Caco-2 (cell line): ENCODE measurements at regions not wholly inside any gene's neighbourhood (a gene's known extent, or its start where the extent isn't known, plus 50 kb on each side); places are given as distances from the start of the nearest gene placed in this dataset.

Experiments used
- BruUV-seq: library from RNA; stranded (reverse); fragments of 400-500 nt; replicated peaks from 2 replicates; lab custom pipeline; 2021; lab: Mats Ljungman, UMichigan
- CTCF ChIA-PET: fragments of 300-600 bp; sonication (Branson Sonifier 250); formaldehyde crosslinking; loops from one replicate; lab custom pipeline; 2022; ENCODE audit warnings: antibody characterized with exemption; lab: Charles Lee
- POLR2A ChIA-PET: fragments of 300-600 bp; sonication (Branson Sonifier 250); formaldehyde crosslinking; loops from one replicate; lab custom pipeline; 2022; ENCODE audit warnings: antibody characterized with exemption; lab: Charles Lee
- DNase-seq, 2 experiments: peaks; one replicate each; pipeline versions ENCODE4 v3.0.0 to v3.0.0-alpha.2; 2020 to 2022
- H3K27me3 ChIP-seq: replicated peaks from 2 replicates; pipeline ENCODE4 v1.6.0; 2011; ENCODE audit warnings: low read length; ENCODE audit not compliant: control insufficient read depth, insufficient read depth
- H3K36me3 ChIP-seq: 2 replicates; pipeline ENCODE4 v1.5.1; 2011; ENCODE audit warnings: low read length; ENCODE audit not compliant: control insufficient read depth, insufficient read depth
- H3K4me1 ChIP-seq: fragments of 250-450 bp; sonication (Bioruptor Pico); 2 replicates; pipeline ENCODE4 v1.5.1; 2020; ENCODE audit warnings: mild to moderate bottlenecking
- H3K4me3 ChIP-seq: 2 replicates; pipeline ENCODE4 v1.5.1; 2011; ENCODE audit warnings: low read depth, mild to moderate bottlenecking, control low read depth, low read length
- H3K9me3 ChIP-seq: fragments of 250-450 bp; sonication (Bioruptor Pico); 2 replicates; pipeline ENCODE4 v1.5.1; 2020; ENCODE audit warnings: mild to moderate bottlenecking, moderate library complexity
- H3K27ac Mint-ChIP-seq: one replicate; pipeline ENCODE4 v1.8.0; 2022; ENCODE audit warnings: mixed read lengths; ENCODE audit not compliant: unreplicated experiment
- H3K27me3 Mint-ChIP-seq: one replicate; pipeline ENCODE4 v1.8.0; 2022; ENCODE audit warnings: mixed read lengths; ENCODE audit not compliant: insufficient read depth, unreplicated experiment
- H3K36me3 Mint-ChIP-seq: one replicate; pipeline ENCODE4 v1.8.0; 2022; ENCODE audit warnings: mild to moderate bottlenecking, mixed read lengths; ENCODE audit not compliant: insufficient read depth, unreplicated experiment
- H3K4me1 Mint-ChIP-seq: one replicate; pipeline ENCODE4 v1.8.0; 2022; ENCODE audit warnings: low read depth, mixed read lengths; ENCODE audit not compliant: unreplicated experiment
- H3K4me3 Mint-ChIP-seq: one replicate; pipeline ENCODE4 v1.8.0; 2022; ENCODE audit warnings: mild to moderate bottlenecking, moderate library complexity, mixed read lengths; ENCODE audit not compliant: unreplicated experiment
- H3K9me3 Mint-ChIP-seq: one replicate; pipeline ENCODE4 v1.8.0; 2022; ENCODE audit warnings: mixed read lengths; ENCODE audit not compliant: unreplicated experiment
- intact Hi-C: fragments of 100-400 bp; cut with micrococcal nuclease; formaldehyde crosslinking; loops from one replicate; pipeline ENCODE4 v1.10.0; 2022; ENCODE audit not compliant: unreplicated experiment
- TF ChIP-seq, protein P1 (sequence below), 2 experiments: fragments of 200-600 bp in 1 of 2; IDR thresholded peaks; 1 replicate in 1 of 2; 2 replicates in 1 of 2; pipeline versions ENCODE4 v1.5.1 to v1.8.0; 2011 to 2022; ENCODE audit warnings: antibody characterized with exemption in 1 of 2, control low read depth in 1 of 2, inconsistent platforms in 1 of 2, low read depth in 1 of 2, low read length in 1 of 2, mild to moderate bottlenecking in 1 of 2, moderate library complexity in 1 of 2; ENCODE audit not compliant: insufficient read depth in 1 of 2, severe bottlenecking in 1 of 2, unreplicated experiment in 1 of 2

DNA sequence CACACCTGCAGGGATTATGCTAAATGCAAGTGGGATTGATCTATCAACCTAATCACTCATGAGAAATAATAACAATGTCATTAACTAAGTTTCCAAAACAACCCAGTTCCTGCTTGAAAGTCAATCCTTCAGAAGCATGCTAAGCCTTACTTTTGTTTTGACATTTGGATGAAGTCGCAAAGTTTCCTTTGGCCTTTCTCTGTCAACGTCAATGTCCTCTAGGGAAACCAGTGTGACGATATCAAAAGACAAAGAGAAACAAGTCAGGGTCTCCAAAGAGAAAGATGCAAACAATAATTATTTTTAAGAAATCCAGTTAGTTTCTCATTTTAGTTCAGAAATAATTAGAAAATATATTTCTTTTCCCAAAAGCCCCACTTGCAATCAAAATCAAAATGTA, 86.7 kb upstream of the SRD5A3 start:
- intact Hi-C loops, result no loop called here
- TF ChIP-seq, protein P1, sequence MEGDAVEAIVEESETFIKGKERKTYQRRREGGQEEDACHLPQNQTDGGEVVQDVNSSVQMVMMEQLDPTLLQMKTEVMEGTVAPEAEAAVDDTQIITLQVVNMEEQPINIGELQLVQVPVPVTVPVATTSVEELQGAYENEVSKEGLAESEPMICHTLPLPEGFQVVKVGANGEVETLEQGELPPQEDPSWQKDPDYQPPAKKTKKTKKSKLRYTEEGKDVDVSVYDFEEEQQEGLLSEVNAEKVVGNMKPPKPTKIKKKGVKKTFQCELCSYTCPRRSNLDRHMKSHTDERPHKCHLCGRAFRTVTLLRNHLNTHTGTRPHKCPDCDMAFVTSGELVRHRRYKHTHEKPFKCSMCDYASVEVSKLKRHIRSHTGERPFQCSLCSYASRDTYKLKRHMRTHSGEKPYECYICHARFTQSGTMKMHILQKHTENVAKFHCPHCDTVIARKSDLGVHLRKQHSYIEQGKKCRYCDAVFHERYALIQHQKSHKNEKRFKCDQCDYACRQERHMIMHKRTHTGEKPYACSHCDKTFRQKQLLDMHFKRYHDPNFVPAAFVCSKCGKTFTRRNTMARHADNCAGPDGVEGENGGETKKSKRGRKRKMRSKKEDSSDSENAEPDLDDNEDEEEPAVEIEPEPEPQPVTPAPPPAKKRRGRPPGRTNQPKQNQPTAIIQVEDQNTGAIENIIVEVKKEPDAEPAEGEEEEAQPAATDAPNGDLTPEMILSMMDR (IDR thresholded peaks at IDR 0.05; ENCODE audit: insufficient read depth in 1 of 2, low read depth in 1 of 2, low read length in 1 of 2, severe bottlenecking in 1 of 2, unreplicated experiment in 1 of 2), result no peak
- H3K27ac Mint-ChIP-seq, result no peak overlapping the region
- Histone ChIP-seq H3K4me3 (no peak overlapping the region), H3K9me3 (no peaks in the 10 kb centered on the region), H3K36me3 (no peaks in the 10 kb centered on the region), H3K27me3 (no peaks in the 10 kb centered on the region; the same call in 1 of the 2 replicates), H3K4me1 (no peaks in the 10 kb centered on the region)
- peaks cover 5% of the 10 kb centered on the region for H3K27me3 Mint-ChIP-seq
- DNase-seq, result no peak
- no peak overlapping the region for H3K4me3 Mint-ChIP-seq
- ChIA-PET CTCF (interaction anchor here (0.6 kb wide), 1 partner anchor 408 kb away, joined by 4 read pairs; no protein-coding TSS in a partner anchor), POLR2A (no interaction called here)
- H3K4me1 Mint-ChIP-seq, result no peaks in the 10 kb centered on the region
- H3K9me3 Mint-ChIP-seq, result no peaks in the 10 kb centered on the region
- no TSS peak for BruUV-seq
- H3K36me3 Mint-ChIP-seq, result no peaks in the 10 kb centered on the region

DNA sequence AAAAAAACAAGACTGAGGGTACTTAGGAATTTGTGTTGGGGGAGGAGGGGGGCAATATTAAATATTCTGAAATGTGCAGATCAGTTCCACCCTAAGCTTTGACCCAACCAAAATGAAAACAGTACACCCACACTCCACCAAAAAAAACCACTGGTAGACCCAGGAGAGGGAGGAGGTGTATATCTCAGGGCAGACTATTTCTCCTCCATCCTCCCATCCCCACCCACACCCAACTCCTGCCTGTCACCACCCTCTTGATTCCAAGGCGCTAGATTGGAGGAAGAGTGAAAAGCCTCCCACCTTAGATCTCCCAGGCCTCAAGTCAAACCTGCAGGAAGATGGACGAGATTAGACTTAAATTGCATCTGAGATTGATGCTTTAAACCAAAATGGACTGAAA, 76.6 kb upstream of the SRD5A3 start:
- Mint-ChIP-seq H3K27ac (no peak overlapping the region), H3K9me3 (no peaks in the 10 kb centered on the region), H3K4me3 (no peak overlapping the region), H3K4me1 (no peaks in the 10 kb centered on the region), H3K27me3 (peaks cover 22% of the 10 kb centered on the region), H3K36me3 (no peaks in the 10 kb centered on the region)
- no peak overlapping the region for H3K4me3 ChIP-seq
- no peaks in the 10 kb centered on the region for H3K9me3 ChIP-seq
- DNase-seq, result no peak
- H3K27me3 ChIP-seq, result no peaks in the 10 kb centered on the region
- H3K36me3 ChIP-seq, result no peaks in the 10 kb centered on the region
- ChIA-PET CTCF (no interaction called here), POLR2A (no interaction called here)
- BruUV-seq, result no TSS peak
- no peaks in the 10 kb centered on the region for H3K4me1 ChIP-seq
- intact Hi-C loops, result no loop called here
- TF ChIP-seq, protein P1 (IDR thresholded peaks at IDR 0.05; ENCODE audit: insufficient read depth in 1 of 2, low read depth in 1 of 2, low read length in 1 of 2, severe bottlenecking in 1 of 2, unreplicated experiment in 1 of 2), result no peak

DNA sequence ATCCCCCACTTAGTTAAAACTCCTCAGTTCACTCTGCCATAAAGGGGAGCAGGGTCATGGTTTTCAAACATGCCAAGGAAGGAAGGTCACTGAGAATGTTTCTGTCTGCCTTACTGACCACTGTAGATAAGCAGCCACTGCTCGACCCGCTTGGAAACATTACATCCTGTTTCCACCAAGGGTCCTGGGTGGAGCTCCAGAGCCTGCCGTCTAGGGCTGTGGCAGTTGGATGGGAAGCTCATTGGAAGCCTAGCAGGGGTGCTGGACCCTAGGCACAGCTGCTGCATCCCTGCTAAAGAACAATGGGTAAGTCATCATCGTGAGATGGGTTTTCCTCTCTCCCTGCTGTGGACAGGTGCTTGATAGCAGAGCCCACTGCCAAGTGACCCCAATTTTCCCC, 76.0 kb upstream of the SRD5A3 start:
- POLR2A ChIA-PET, result no interaction called here
- BruUV-seq, result no TSS peak

More for the DNA sequence above, 76.0 kb upstream of the SRD5A3 start:
- H3K4me3 ChIP-seq, result no peak overlapping the region
- no peaks in the 10 kb centered on the region for H3K9me3 ChIP-seq
- H3K36me3 Mint-ChIP-seq, result no peaks in the 10 kb centered on the region
- no peaks in the 10 kb centered on the region for H3K4me1 Mint-ChIP-seq
- intact Hi-C loops, result no loop called here
- no peak for DNase-seq
- no peak overlapping the region for H3K27ac Mint-ChIP-seq
- H3K9me3 Mint-ChIP-seq, result no peaks in the 10 kb centered on the region
- no peaks in the 10 kb centered on the region for H3K36me3 ChIP-seq
- no peak overlapping the region for H3K4me3 Mint-ChIP-seq
- H3K4me1 ChIP-seq, result no peaks in the 10 kb centered on the region
- H3K27me3 Mint-ChIP-seq, result peaks cover 22% of the 10 kb centered on the region
- CTCF ChIA-PET, result no interaction called here
- H3K27me3 ChIP-seq, result no peaks in the 10 kb centered on the region
- TF ChIP-seq, protein P1 (IDR thresholded peaks at IDR 0.05; ENCODE audit: insufficient read depth in 1 of 2, low read depth in 1 of 2, low read length in 1 of 2, severe bottlenecking in 1 of 2, unreplicated experiment in 1 of 2), result no peak
